Osteoblast (primary cell): ENCODE measurements at regions not wholly inside any gene's neighbourhood (a gene's known extent, or its start where the extent isn't known, plus 50 kb on each side); places are given as distances from the start of the nearest gene placed in this dataset.
"Not testable (repeated sequence)": the region's sequence is repeated elsewhere in the genome, so short reads cannot be mapped to it uniquely, and the experiment has no call there.

Experiments
- DNase-seq: peaks from one replicate; pipeline ENCODE4 v3.0.0; 2011; ENCODE audit warnings: low spot score, mixed read lengths; ENCODE audit not compliant: insufficient read length; ENCODE audit errors: missing footprints
- H2AFZ ChIP-seq: 2 replicates; pipeline ENCODE4 v1.6.0; 2011; ENCODE audit warnings: mild to moderate bottlenecking, low read length
- H3K27ac ChIP-seq: 2 replicates; pipeline ENCODE4 v1.5.1; 2011; ENCODE audit warnings: mild to moderate bottlenecking, low read depth, low read length, moderate library complexity
- H3K27me3 ChIP-seq: 2 replicates; pipeline ENCODE4 v1.6.0; 2012; ENCODE audit warnings: mild to moderate bottlenecking, control low read depth, inconsistent platforms, low read length, moderate library complexity; ENCODE audit not compliant: insufficient read depth
- H3K36me3 ChIP-seq: 2 replicates; pipeline ENCODE4 v1.5.1; 2011; ENCODE audit warnings: mild to moderate bottlenecking, low read length, control low read depth, moderate library complexity; ENCODE audit not compliant: insufficient read depth
- H3K4me1 ChIP-seq: 2 replicates; pipeline ENCODE4 v1.5.1; 2011; ENCODE audit warnings: mild to moderate bottlenecking, low read length, control low read depth, moderate library complexity; ENCODE audit not compliant: insufficient read depth
- H3K4me2 ChIP-seq: 2 replicates; pipeline ENCODE4 v1.6.0; 2011; ENCODE audit warnings: mild to moderate bottlenecking, low read length; ENCODE audit not compliant: insufficient read depth
- H3K4me3 ChIP-seq: fragments of 200-600 bp; sonication (generic); 3 replicates; pipeline ENCODE4 v1.5.1; 2012; ENCODE audit warnings: mild to moderate bottlenecking, low read length, inconsistent platforms; ENCODE audit not compliant: insufficient read depth
- H3K79me2 ChIP-seq: 2 replicates; pipeline ENCODE4 v1.6.0; 2012; ENCODE audit warnings: mild to moderate bottlenecking, low read length, control low read depth, inconsistent platforms; ENCODE audit not compliant: insufficient read depth
- H3K9me3 ChIP-seq: 2 replicates; pipeline ENCODE4 v1.5.1; 2011; ENCODE audit warnings: low read depth, low read length, control low read depth
- H4K20me1 ChIP-seq: 2 replicates; pipeline ENCODE4 v1.6.0; 2012; ENCODE audit warnings: mild to moderate bottlenecking, low read length, control low read depth; ENCODE audit not compliant: insufficient read depth
- CTCF ChIP-seq: IDR thresholded peaks from 2 replicates; pipeline ENCODE4 v1.5.1; 2011; ENCODE audit warnings: mild to moderate bottlenecking, low read depth, low read length, moderate library complexity; ENCODE audit errors: extremely low read depth

GRCh38 chr9:78112004-78112403 lies 80.4 kb upstream of the GNAQ start:
- Histone ChIP-seq H4K20me1 (no peaks in the 10 kb centered on the region), H2AFZ (no peak overlapping the region), H3K4me2 (no peak overlapping the region), H3K79me2 (no peaks in the 10 kb centered on the region), H3K4me3 (no peak overlapping the region), H3K27me3 (peaks cover 8% of the 10 kb centered on the region), H3K4me1 (no peaks in the 10 kb centered on the region), H3K36me3 (no peaks in the 10 kb centered on the region), H3K9me3 (no peaks in the 10 kb centered on the region), H3K27ac (no peak overlapping the region)
- no peak for TF ChIP-seq CTCF
- no peak for DNase-seq

DNA sequence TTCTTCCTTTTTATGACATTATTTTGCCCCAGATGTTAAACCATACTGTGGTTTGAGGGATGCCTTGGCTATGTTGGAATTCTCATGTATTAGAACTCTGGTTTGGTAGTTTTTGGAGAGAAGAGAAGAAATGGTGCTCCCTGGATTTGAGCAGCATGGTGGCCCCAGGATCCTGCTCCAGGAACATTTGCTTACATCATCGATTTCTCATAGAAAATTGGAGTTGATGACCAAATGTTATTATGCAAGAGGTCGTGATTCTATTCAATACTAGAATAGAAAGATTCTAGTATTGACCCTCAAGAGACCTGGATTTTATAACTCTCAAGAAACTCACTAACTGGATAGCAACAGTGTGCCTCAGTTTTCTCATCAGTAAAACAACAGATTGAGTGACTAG lies 77.5 kb upstream of the GNAQ start:
- Histone ChIP-seq H3K9me3 (no peaks in the 10 kb centered on the region), H3K4me1 (no peaks in the 10 kb centered on the region), H3K27ac (no peak overlapping the region), H3K27me3 (peaks cover 22% of the 10 kb centered on the region), H3K79me2 (no peaks in the 10 kb centered on the region), H3K4me3 (no peak overlapping the region), H2AFZ (no peak overlapping the region), H3K36me3 (no peaks in the 10 kb centered on the region), H4K20me1 (no peaks in the 10 kb centered on the region), H3K4me2 (no peak overlapping the region)
- TF ChIP-seq CTCF, result no peak
- no peak for DNase-seq

GRCh38 chr9:78106586-78106985 lies 75.0 kb upstream of the GNAQ start:
- H3K79me2 ChIP-seq, DNase-seq, H3K4me3 ChIP-seq, H3K27ac ChIP-seq, H3K4me2 ChIP-seq, H3K36me3 ChIP-seq, H3K4me1 ChIP-seq, H3K9me3 ChIP-seq, H4K20me1 ChIP-seq, H2AFZ ChIP-seq: not testable (repeated sequence)
- H3K27me3 ChIP-seq, result peaks cover 21% of the 10 kb centered on the region

DNA sequence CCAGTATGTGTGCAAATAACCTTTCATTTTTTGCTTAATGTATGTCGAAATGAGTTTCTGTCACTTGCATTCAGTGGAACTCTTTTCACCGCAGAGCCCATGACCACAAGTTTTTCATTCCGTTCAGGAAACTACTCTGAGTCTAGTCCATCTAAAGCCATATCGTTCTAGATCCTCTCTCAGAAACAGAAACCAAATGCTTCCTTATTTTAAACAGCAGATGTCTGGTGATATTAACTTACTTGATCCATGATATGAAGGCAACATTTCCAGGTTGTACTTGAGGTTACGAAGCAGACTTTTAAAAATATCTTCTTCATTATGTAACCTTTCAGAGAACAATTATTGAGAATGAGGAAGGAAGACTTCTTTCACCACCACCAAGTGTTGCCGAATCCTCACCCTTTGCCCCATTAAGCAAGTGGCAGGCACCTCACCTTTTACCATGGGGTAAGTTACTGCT lies 72.4 kb upstream of the GNAQ start:
- H3K9me3 ChIP-seq, result no peaks in the 10 kb centered on the region
- H3K27ac ChIP-seq, result no peak overlapping the region
- TF ChIP-seq CTCF, result no peak
- H2AFZ ChIP-seq, result no peak overlapping the region
- no peak for DNase-seq
- H3K79me2 ChIP-seq, result no peaks in the 10 kb centered on the region
- H3K27me3 ChIP-seq, result peaks cover 21% of the 10 kb centered on the region
- no peak overlapping the region for H3K4me3 ChIP-seq
- H3K36me3 ChIP-seq, result no peaks in the 10 kb centered on the region
- H4K20me1 ChIP-seq, result no peaks in the 10 kb centered on the region
- no peak overlapping the region for H3K4me2 ChIP-seq
- no peaks in the 10 kb centered on the region for H3K4me1 ChIP-seq

GRCh38 chr9:78101247-78101646 lies 69.6 kb upstream of the GNAQ start:
- H2AFZ ChIP-seq, result no peak overlapping the region
- no peak overlapping the region for H3K4me3 ChIP-seq
- no peaks in the 10 kb centered on the region for H3K9me3 ChIP-seq
- no peak overlapping the region for H3K27ac ChIP-seq
- no peak for TF ChIP-seq CTCF
- no peaks in the 10 kb centered on the region for H4K20me1 ChIP-seq
- no peaks in the 10 kb centered on the region for H3K79me2 ChIP-seq
- H3K27me3 ChIP-seq, result peaks cover 32% of the 10 kb centered on the region
- H3K4me2 ChIP-seq, result no peak overlapping the region
- H3K36me3 ChIP-seq, result no peaks in the 10 kb centered on the region
- no peaks in the 10 kb centered on the region for H3K4me1 ChIP-seq
- DNase-seq, result no peak
